ENCODE measurements at regions not wholly inside any gene's neighbourhood (a gene's known extent, or its start where the extent isn't known, plus 50 kb on each side); places are given as distances from the start of the nearest gene placed in this dataset.
"Not testable (repeated sequence)": the region's sequence is repeated elsewhere in the genome, so short reads cannot be mapped to it uniquely, and the experiment has no call there.

DNA sequence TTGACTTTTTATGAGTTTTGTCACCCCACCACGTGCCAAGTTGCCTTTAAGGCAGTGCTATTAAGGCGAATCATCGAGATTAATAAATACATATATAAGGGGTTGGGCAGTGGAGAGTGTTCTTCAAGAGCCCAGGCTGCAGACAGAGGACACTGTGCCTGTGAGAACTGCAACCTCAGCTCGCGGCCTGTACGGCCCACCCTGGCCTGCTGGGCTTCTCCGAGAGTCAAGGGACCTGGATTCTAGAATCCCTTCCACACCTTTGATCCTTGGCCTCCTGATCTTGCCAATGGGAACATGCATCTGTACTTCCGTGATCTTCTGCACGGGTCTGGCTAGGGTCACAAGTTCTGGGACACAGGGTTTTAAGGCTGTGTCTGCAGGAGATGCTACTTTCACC lies 54.5 kb downstream of the IRX5 start:
- H3K36me3 Mint-ChIP-seq (ENCODE audit: insufficient read depth): peaks cover 3% of the 10 kb centered on the region
- no peaks in the 10 kb centered on the region for H3K4me1 Mint-ChIP-seq (ENCODE audit: low read depth in 2 of 2)
- H3K9me3 Mint-ChIP-seq: no peaks in the 10 kb centered on the region
- DNase-seq (no peak), ATAC-seq (replicated peaks) (no peak)
- H3K27ac Mint-ChIP-seq: no peak overlapping the region
- H3K4me3 Mint-ChIP-seq: no peak overlapping the region
- peaks cover 0 to 31% of the 10 kb centered on the region in 2 donors for H3K27me3 Mint-ChIP-seq

DNA sequence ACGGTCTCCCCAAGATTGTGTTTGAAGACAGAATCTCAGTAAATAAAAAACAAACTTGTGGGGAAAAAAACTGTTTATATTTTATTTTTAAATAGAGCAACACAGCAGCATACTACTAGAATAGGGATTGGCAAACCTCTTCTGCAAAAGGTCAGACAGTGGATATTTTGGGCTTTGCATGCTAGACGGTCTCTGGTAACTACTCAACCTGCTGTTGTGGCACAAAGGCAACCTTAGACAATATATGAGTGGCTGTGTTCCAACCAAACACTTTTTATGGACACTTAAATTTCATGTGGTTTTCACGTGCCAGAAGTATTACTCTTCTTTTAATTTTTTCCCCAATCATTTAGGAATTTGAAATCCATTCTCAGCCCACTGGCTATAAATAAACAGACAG lies 55.0 kb downstream of the IRX5 start:
- no peaks in the 10 kb centered on the region for H3K4me1 Mint-ChIP-seq (ENCODE audit: low read depth in 2 of 2)
- peaks cover 3% of the 10 kb centered on the region for H3K36me3 Mint-ChIP-seq (ENCODE audit: insufficient read depth)
- no peak overlapping the region for H3K4me3 Mint-ChIP-seq
- H3K9me3 Mint-ChIP-seq: no peaks in the 10 kb centered on the region
- DNase-seq: no peak
- ATAC-seq (replicated peaks): no peak
- H3K27me3 Mint-ChIP-seq: peaks cover 0 to 31% of the 10 kb centered on the region in 2 donors
- H3K27ac Mint-ChIP-seq: no peak overlapping the region

DNA sequence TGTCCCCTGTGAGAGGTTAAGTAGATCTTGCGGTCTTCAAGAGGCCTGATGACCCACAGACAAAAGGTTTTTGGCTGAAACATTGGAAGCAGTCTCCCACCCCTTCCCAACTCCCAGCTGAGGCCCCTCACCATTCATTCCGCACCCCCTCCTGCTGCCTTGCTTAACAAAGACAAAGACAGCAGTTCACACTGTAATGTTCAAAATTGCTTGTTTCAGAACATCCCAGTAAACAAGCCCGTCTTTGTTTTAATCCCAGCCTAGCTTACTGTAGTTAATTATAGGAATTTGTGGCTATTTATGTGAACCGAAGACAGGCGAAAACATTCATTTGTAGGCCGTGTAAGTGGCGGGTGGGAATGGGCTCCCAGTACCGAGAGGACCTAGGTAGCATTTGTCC lies 55.7 kb downstream of the IRX5 start:
- peaks cover 0 to 31% of the 10 kb centered on the region in 2 donors for H3K27me3 Mint-ChIP-seq
- no peak overlapping the region for H3K27ac Mint-ChIP-seq

DNA sequence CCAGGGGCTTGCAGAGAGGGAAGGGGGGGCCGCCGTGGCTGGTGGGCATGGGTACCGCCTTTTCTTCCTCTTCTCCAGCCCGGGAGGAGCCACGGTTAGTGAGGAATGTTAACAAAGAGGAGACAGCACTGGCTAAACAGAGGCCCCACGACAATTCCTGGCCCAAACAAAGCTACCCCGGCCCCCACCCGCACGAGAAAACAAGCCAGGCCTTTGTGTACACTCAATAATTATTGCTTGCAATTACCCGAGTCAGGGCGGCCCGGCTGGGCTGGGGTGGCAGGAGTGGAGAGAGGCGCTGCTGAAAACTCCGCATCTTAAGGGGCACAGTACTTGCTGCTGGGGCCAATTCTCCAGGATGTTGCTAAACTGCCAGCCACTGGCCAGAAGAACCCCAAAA lies 56.4 kb downstream of the IRX5 start:
- H3K4me1 Mint-ChIP-seq (ENCODE audit: low read depth in 2 of 2): no peaks in the 10 kb centered on the region
- H3K27me3 Mint-ChIP-seq: peaks cover 0 to 31% of the 10 kb centered on the region in 2 donors
- no peak overlapping the region for H3K4me3 Mint-ChIP-seq
- no peaks in the 10 kb centered on the region for H3K9me3 Mint-ChIP-seq
- H3K36me3 Mint-ChIP-seq (ENCODE audit: insufficient read depth): peaks cover 3% of the 10 kb centered on the region
- ATAC-seq (replicated peaks) (no peak), DNase-seq (no peak)
- no peak overlapping the region for H3K27ac Mint-ChIP-seq

More for the DNA sequence above, 55.7 kb downstream of the IRX5 start:
- no peak for DNase-seq
- no peak for ATAC-seq (replicated peaks)
- no peaks in the 10 kb centered on the region for H3K4me1 Mint-ChIP-seq (ENCODE audit: low read depth in 2 of 2)
- H3K4me3 Mint-ChIP-seq: no peak overlapping the region
- H3K36me3 Mint-ChIP-seq (ENCODE audit: insufficient read depth): peaks cover 3% of the 10 kb centered on the region
- no peaks in the 10 kb centered on the region for H3K9me3 Mint-ChIP-seq

DNA sequence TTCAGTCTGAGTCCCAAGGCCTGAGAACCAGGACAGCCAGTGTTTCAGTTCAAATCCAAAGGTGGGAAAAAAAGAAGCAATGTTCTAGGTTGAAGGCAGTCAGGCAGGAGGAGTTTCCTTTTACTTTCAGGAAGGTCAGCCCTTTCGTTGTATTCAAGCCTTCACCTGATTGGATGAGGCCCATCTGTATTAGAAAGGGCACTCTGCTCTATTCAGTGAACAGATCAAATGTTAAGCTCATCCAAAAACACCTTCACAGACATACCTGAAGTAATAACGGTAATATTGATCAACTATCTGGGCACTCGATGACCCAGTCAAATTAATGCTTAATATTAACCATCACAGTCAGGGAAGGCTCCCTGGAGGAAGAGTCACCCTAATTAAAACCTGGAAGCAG lies 60.9 kb downstream of the IRX5 start:
- Mint-ChIP-seq H3K27me3 (peaks cover 6 to 28% of the 10 kb centered on the region in 2 donors), H3K36me3 (ENCODE audit: insufficient read depth) (no peaks in the 10 kb centered on the region), H3K27ac (no peak overlapping the region), H3K4me3 (no peak overlapping the region), H3K9me3 (no peaks in the 10 kb centered on the region), H3K4me1 (ENCODE audit: low read depth in 2 of 2) (no peaks in the 10 kb centered on the region)
- no peak for DNase-seq
- no peak for ATAC-seq (replicated peaks)

DNA sequence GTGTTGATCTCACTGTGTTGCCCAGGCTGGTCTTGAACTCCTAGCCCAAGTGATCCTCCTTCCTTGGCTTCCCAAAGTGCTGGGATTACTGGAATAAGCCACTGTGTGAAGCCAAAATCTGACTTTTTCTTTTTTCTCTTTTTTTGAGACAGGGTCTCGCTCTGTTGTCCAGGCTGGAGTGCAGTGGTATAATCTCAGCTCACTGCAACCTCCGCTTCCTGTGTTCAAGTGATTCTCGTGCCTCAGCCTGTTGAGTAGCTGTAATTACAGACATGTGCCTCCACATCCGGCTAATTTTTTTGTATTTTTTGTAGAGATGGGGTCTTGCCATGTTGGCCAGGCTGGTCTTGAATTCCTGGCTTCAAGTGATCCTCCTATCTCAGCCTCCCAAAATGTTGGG lies 61.3 kb downstream of the IRX5 start:
- H3K27me3 Mint-ChIP-seq: peaks cover 6 to 31% of the 10 kb centered on the region in 2 donors
- not testable (repeated sequence) for ATAC-seq (replicated peaks); H3K36me3 Mint-ChIP-seq (ENCODE audit: insufficient read depth); H3K4me3 Mint-ChIP-seq; H3K4me1 Mint-ChIP-seq (ENCODE audit: low read depth in 2 of 2); H3K9me3 Mint-ChIP-seq; H3K27ac Mint-ChIP-seq; DNase-seq

DNA sequence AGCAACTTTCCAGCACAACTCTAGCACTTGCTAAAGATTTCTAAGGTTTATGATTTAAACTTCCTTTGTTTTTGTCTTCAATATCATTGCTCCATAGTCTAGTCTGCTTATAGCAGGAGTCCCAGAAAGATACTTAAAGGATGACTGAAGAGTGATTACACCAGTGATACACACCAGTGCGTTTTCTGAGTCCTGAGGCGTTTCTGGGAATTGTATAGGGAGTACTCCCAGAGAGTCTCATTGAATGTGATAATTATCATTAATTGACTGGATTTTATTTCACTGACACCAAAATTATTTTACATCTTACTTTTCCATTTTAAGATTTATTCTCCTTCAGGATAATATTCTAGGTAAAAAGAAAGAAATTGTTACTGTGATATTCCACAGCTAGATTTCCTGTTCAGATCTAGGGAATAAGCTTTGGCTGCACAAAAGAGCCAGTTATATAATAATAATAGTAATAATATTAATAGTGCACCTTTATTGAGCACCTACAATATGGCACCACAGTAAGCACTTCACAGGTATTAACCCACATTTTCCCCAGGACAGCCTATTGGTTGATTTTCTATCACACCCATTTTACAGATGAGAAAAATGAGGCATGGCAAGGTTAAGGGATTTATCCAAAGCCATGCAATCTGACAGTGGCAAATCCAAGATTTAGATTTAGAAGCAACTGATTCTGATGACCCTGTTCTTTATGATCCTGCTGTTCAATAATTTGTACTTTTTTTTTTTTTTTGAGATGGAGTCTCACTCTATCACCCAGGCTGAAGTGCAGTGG lies 62.6 kb downstream of the IRX5 start:
- Mint-ChIP-seq H3K4me1 (ENCODE audit: low read depth in 2 of 2) (no peaks in the 10 kb centered on the region), H3K27ac (no peak overlapping the region), H3K36me3 (ENCODE audit: insufficient read depth) (no peaks in the 10 kb centered on the region), H3K4me3 (no peak overlapping the region), H3K9me3 (no peaks in the 10 kb centered on the region), H3K27me3 (peaks cover 12 to 43% of the 10 kb centered on the region in 2 donors)
- DNase-seq (no peak), ATAC-seq (replicated peaks) (no peak)

DNA sequence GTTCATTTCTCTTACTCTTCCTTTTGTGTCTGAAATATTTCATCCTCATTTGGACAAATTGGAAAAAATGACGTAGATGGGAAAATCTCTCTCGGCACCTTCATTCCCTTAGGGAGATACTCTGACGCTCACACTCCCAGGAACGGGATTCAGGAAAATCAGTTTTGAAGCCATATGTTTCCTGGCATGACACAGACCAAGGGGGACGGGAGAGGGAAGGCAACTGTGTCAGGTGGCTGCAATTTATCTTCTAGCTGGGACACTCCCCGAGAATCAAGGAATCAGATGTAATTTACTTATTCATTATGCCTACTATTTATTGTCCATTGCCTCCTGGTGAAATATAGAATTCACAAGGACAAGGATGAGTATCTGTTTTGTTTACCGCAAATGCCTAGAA lies 65.5 kb downstream of the IRX5 start:
- no peak for DNase-seq
- Mint-ChIP-seq H3K4me1 (ENCODE audit: low read depth in 2 of 2) (no peaks in the 10 kb centered on the region), H3K27me3 (peaks cover 17 to 47% of the 10 kb centered on the region in 2 donors), H3K4me3 (no peak overlapping the region), H3K9me3 (no peaks in the 10 kb centered on the region), H3K27ac (no peak overlapping the region), H3K36me3 (ENCODE audit: insufficient read depth) (no peaks in the 10 kb centered on the region)
- ATAC-seq (replicated peaks): no peak

DNA sequence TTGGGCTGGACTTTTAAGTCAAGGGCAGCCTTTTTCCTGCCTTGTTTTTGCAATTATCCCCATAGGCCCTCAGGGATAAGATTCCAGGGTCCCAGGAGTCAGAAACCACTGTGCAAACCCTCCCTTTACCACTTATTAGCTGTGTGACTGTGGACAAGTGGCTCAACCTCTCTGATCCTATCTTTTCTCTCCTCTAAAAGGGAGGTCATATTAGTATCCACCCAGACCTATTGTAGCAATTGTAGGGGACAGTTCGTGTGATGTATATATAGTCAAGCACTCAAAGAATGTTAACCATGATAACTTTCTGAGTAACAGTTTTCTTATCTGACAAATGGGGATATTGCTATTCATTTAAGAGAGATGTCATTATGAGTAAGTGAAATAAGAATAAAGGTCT lies 68.2 kb downstream of the IRX5 start:
- H3K4me1 Mint-ChIP-seq (ENCODE audit: low read depth in 2 of 2): no peaks in the 10 kb centered on the region
- no peak for ATAC-seq (replicated peaks)
- DNase-seq: no peak
- H3K27me3 Mint-ChIP-seq: peaks cover 18 to 51% of the 10 kb centered on the region in 2 donors
- H3K4me3 Mint-ChIP-seq: no peak overlapping the region
- H3K9me3 Mint-ChIP-seq: no peaks in the 10 kb centered on the region
- no peaks in the 10 kb centered on the region for H3K36me3 Mint-ChIP-seq (ENCODE audit: insufficient read depth)
- H3K27ac Mint-ChIP-seq: no peak overlapping the region

DNA sequence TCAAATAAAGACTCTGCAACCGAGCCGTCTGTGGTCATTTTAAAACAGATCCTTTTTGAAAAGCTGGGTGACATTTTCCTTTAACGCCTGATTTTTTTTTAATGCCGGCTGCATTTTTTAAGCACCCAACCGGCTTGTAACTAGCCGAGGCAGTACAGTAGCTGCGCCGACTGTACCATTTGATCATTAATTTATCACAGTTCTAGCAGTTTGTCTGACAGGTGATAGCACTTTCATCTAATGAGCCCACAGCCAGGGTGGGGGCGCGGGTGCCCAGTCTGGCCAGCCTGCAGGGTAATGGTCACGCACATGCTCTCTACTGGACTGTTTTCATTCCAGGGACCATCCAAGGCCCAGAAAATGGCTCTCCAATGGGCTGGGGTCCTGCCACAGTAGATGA lies 68.8 kb downstream of the IRX5 start:
- no peak for DNase-seq
- Mint-ChIP-seq H3K27me3 (peaks cover 18 to 51% of the 10 kb centered on the region in 2 donors), H3K27ac (no peak overlapping the region), H3K36me3 (ENCODE audit: insufficient read depth) (no peaks in the 10 kb centered on the region), H3K9me3 (no peaks in the 10 kb centered on the region), H3K4me3 (no peak overlapping the region), H3K4me1 (ENCODE audit: low read depth in 2 of 2) (no peaks in the 10 kb centered on the region)
- ATAC-seq (replicated peaks): no peak

DNA sequence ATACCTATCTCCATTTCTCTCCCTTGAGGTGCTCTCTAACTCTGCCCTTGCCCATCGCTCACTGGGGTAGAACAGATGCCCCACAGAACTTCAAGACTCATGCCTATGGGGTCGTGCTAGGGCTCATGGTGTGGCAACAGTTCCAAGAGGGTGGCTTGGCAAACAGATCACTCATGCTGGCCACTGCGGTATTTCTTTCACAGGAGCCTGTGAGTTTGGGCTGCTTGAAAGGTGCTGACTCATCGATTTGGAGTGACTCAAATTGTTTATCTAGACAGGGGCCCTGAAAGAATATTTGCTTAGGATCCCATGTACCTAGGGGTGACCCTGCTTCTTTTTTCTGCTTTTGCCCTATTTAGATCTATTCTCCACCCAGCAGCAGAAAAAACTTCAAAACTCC lies 69.9 kb downstream of the IRX5 start:
- H3K4me1 Mint-ChIP-seq (ENCODE audit: low read depth in 2 of 2): no peaks in the 10 kb centered on the region
- no peak overlapping the region for H3K4me3 Mint-ChIP-seq
- no peak for ATAC-seq (replicated peaks)
- no peak for DNase-seq
- H3K27ac Mint-ChIP-seq: no peak overlapping the region
- no peaks in the 10 kb centered on the region for H3K36me3 Mint-ChIP-seq (ENCODE audit: insufficient read depth)
- no peaks in the 10 kb centered on the region for H3K9me3 Mint-ChIP-seq
- peaks cover 18 to 55% of the 10 kb centered on the region in 2 donors for H3K27me3 Mint-ChIP-seq

DNA sequence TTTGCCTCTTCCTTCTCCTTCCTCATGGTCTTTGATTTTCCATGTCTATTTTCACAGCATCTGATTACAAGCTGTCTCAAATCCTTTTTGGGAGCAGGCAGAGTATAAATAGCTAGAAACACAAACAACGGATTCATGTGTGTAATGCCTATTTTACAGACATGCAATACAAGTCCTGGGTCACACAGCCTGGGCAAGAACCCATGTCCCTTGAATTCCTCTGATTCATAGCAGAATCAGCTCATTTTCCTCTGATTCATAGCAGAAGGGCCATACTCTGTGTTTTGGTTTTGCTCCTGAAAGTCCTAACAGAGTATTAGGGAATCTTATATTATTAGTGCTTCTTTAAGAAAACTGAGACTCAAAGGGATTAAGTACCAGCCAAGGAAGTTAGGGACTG lies 71.3 kb downstream of the IRX5 start:
- H3K4me3 Mint-ChIP-seq: no peak overlapping the region

DNA sequence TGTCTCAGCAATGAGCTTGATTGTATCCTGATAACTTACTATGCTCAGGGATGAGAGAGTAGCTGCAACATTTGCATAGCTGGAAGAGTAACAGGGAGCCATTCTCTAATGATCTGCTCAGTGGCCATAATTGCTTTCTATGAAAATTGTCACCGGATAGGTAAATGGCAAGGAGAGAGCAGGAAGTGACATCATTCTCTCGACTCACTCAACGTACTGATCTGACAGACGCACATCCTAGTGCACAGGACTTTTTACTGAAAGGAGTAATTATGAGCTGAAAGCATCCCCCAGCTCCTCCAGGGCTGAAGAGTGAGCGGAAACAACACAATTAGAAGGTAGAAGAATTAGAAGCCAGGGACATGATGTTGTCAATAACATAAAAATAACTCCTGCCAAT lies 71.8 kb downstream of the IRX5 start:
- ATAC-seq (replicated peaks) (no peak), DNase-seq (no peak)
- Mint-ChIP-seq H3K4me1 (ENCODE audit: low read depth in 2 of 2) (no peaks in the 10 kb centered on the region), H3K27ac (no peak overlapping the region), H3K9me3 (no peaks in the 10 kb centered on the region), H3K27me3 (peaks cover 12 to 38% of the 10 kb centered on the region in 2 donors), H3K4me3 (no peak overlapping the region), H3K36me3 (ENCODE audit: insufficient read depth) (no peaks in the 10 kb centered on the region)

More for the DNA sequence above, 71.3 kb downstream of the IRX5 start:
- Mint-ChIP-seq H3K27me3 (peaks cover 12 to 43% of the 10 kb centered on the region in 2 donors), H3K9me3 (no peaks in the 10 kb centered on the region), H3K4me1 (ENCODE audit: low read depth in 2 of 2) (no peaks in the 10 kb centered on the region), H3K36me3 (ENCODE audit: insufficient read depth) (no peaks in the 10 kb centered on the region), H3K27ac (no peak overlapping the region)
- no peak for ATAC-seq (replicated peaks)
- no peak for DNase-seq

DNA sequence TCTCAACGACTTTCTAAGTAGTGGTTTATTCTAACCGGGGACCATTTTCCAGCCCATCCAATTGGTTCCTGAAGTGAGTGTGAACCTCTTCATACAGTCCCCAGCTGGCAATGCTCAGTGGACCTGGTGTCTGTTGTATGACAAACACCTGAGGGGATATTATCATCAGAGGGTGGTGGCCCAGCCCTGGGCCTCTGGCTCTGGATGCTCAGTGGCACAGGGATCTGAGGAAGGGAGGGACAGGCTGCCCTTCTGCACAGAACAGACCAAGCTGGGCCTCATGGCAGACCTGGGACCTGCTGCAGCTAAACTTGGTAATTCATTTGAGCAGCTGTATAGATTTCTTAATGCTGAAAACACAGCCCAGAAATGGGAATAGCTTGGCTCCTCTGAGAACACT lies 72.6 kb downstream of the IRX5 start:
- peaks cover 5 to 29% of the 10 kb centered on the region in 2 donors for H3K27me3 Mint-ChIP-seq
- ATAC-seq (replicated peaks) (no peak), DNase-seq (no peak)
- H3K36me3 Mint-ChIP-seq (ENCODE audit: insufficient read depth): no peaks in the 10 kb centered on the region
- no peak overlapping the region for H3K27ac Mint-ChIP-seq
- H3K9me3 Mint-ChIP-seq: no peaks in the 10 kb centered on the region
- no peaks in the 10 kb centered on the region for H3K4me1 Mint-ChIP-seq (ENCODE audit: low read depth in 2 of 2)
- H3K4me3 Mint-ChIP-seq: no peak overlapping the region
